GM18499 (cell line): ENCODE measurements at regions not wholly inside any gene's neighbourhood (a gene's known extent, or its start where the extent isn't known, plus 50 kb on each side); places are given as distances from the start of the nearest gene placed in this dataset.

ENCODE experiments used
- ATAC-seq: cut with Tn5 transposase; IDR thresholded peaks from one replicate; pipeline ENCODE4 v1.9.1; 2021; ENCODE audit warnings: moderate number of reproducible peaks; ENCODE audit not compliant: insufficient read depth, unreplicated experiment

GRCh38 chr1:209413062-209413461 lies 170.5 kb upstream of the CAMK1G start:
- no peak for ATAC-seq

GRCh38 chr1:209414803-209415329 lies 168.6 kb upstream of the CAMK1G start:
- ATAC-seq, result no peak

- no peak for ATAC-seq
Measured at GRCh38 chr1:209416039-209416438, 167.5 kb upstream of the CAMK1G start.

- no peak for ATAC-seq
Measured at GRCh38 chr1:209416716-209417115, 166.8 kb upstream of the CAMK1G start.

- ATAC-seq, result no peak
Measured at GRCh38 chr1:209417761-209418160, 165.8 kb upstream of the CAMK1G start.

- ATAC-seq, result no peak
Measured at GRCh38 chr1:209420276-209420675, 163.2 kb upstream of the CAMK1G start.

- ATAC-seq, result no peak
Measured at GRCh38 chr1:209421186-209421585, 162.3 kb upstream of the CAMK1G start.

- no peak for ATAC-seq
Measured at GRCh38 chr1:209421978-209422680, 161.4 kb upstream of the CAMK1G start.

- ATAC-seq, result no peak
Measured at GRCh38 chr1:209425959-209426358, 157.6 kb upstream of the CAMK1G start.

- no peak for ATAC-seq
Measured at GRCh38 chr1:209427277-209427676, 156.2 kb upstream of the CAMK1G start.

GRCh38 chr1:209427811-209428210 lies 155.7 kb upstream of the CAMK1G start:
- ATAC-seq, result no peak

- ATAC-seq, result no peak
Measured at GRCh38 chr1:209428241-209428921, 155.1 kb upstream of the CAMK1G start.

- ATAC-seq, result no peak
Measured at GRCh38 chr1:209429611-209430010, 153.9 kb upstream of the CAMK1G start.

GRCh38 chr1:209430107-209430506 lies 153.4 kb upstream of the CAMK1G start:
- no peak for ATAC-seq

GRCh38 chr1:209430821-209431259 lies 152.7 kb upstream of the CAMK1G start:
- no peak for ATAC-seq

- no peak for ATAC-seq
Measured at GRCh38 chr1:209431402-209431801, 152.1 kb upstream of the CAMK1G start.

GRCh38 chr1:209431813-209432442 lies 151.6 kb upstream of the CAMK1G start:
- no peak for ATAC-seq

GRCh38 chr1:209432443-209432825 lies 151.1 kb upstream of the CAMK1G start:
- no peak for ATAC-seq

- ATAC-seq, result no peak
Measured at GRCh38 chr1:209433649-209434031, 149.9 kb upstream of the CAMK1G start.

GRCh38 chr1:209434066-209434465 lies 149.4 kb upstream of the CAMK1G start:
- no peak for ATAC-seq

GRCh38 chr1:209434631-209435217 lies 148.8 kb upstream of the CAMK1G start:
- ATAC-seq, result no peak
